Osteoblast (primary cell): ENCODE measurements at regions not wholly inside any gene's neighbourhood (a gene's known extent, or its start where the extent isn't known, plus 50 kb on each side); places are given as distances from the start of the nearest gene placed in this dataset.
A peak's percentile ranks its signal among the peaks of the same experiment; 100 is the strongest.

ENCODE experiments used
- DNase-seq: peaks from one replicate; pipeline ENCODE4 v3.0.0; 2011; ENCODE audit warnings: low spot score, mixed read lengths; ENCODE audit not compliant: insufficient read length; ENCODE audit errors: missing footprints
- H2AFZ ChIP-seq: 2 replicates; pipeline ENCODE4 v1.6.0; 2011; ENCODE audit warnings: mild to moderate bottlenecking, low read length
- H3K27ac ChIP-seq: 2 replicates; pipeline ENCODE4 v1.5.1; 2011; ENCODE audit warnings: mild to moderate bottlenecking, low read depth, low read length, moderate library complexity
- H3K27me3 ChIP-seq: 2 replicates; pipeline ENCODE4 v1.6.0; 2012; ENCODE audit warnings: mild to moderate bottlenecking, control low read depth, inconsistent platforms, low read length, moderate library complexity; ENCODE audit not compliant: insufficient read depth
- H3K36me3 ChIP-seq: 2 replicates; pipeline ENCODE4 v1.5.1; 2011; ENCODE audit warnings: mild to moderate bottlenecking, low read length, control low read depth, moderate library complexity; ENCODE audit not compliant: insufficient read depth
- H3K4me1 ChIP-seq: 2 replicates; pipeline ENCODE4 v1.5.1; 2011; ENCODE audit warnings: mild to moderate bottlenecking, low read length, control low read depth, moderate library complexity; ENCODE audit not compliant: insufficient read depth
- H3K4me2 ChIP-seq: 2 replicates; pipeline ENCODE4 v1.6.0; 2011; ENCODE audit warnings: mild to moderate bottlenecking, low read length; ENCODE audit not compliant: insufficient read depth
- H3K4me3 ChIP-seq: fragments of 200-600 bp; sonication (generic); 3 replicates; pipeline ENCODE4 v1.5.1; 2012; ENCODE audit warnings: mild to moderate bottlenecking, low read length, inconsistent platforms; ENCODE audit not compliant: insufficient read depth
- H3K79me2 ChIP-seq: 2 replicates; pipeline ENCODE4 v1.6.0; 2012; ENCODE audit warnings: mild to moderate bottlenecking, low read length, control low read depth, inconsistent platforms; ENCODE audit not compliant: insufficient read depth
- H3K9me3 ChIP-seq: 2 replicates; pipeline ENCODE4 v1.5.1; 2011; ENCODE audit warnings: low read depth, low read length, control low read depth
- H4K20me1 ChIP-seq: 2 replicates; pipeline ENCODE4 v1.6.0; 2012; ENCODE audit warnings: mild to moderate bottlenecking, low read length, control low read depth; ENCODE audit not compliant: insufficient read depth
- TF ChIP-seq, protein P1 (sequence below): IDR thresholded peaks from 2 replicates; pipeline ENCODE4 v1.5.1; 2011; ENCODE audit warnings: mild to moderate bottlenecking, low read depth, low read length, moderate library complexity; ENCODE audit errors: extremely low read depth

DNA sequence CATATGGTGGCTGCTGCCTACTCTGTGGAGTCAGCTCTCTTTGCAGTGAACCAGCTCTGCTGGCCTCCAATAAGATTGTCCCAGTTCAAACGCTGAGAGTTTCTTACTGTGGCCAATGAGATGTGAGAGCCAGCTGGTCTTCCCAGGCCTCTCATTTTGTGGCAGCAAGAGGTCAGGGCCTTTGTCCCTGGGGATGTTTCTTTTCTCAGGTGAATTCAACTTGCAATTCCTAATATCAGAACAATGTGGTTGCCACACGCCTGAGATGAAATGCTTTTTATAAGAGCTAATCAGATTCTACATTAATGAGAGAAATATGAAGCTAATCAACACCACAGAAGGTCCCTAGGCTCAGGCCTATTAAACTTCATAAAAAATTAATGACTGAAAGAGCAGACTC, 660.1 kb upstream of the CAMK1G start:
- Histone ChIP-seq H3K4me1 (no peaks in the 10 kb centered on the region), H3K27me3 (no peaks in the 10 kb centered on the region), H3K36me3 (no peaks in the 10 kb centered on the region), H3K27ac (no peak overlapping the region), H3K9me3 (no peaks in the 10 kb centered on the region), H3K4me2 (no peak overlapping the region), H3K79me2 (no peaks in the 10 kb centered on the region), H2AFZ (no peak overlapping the region), H3K4me3 (no peak overlapping the region), H4K20me1 (no peaks in the 10 kb centered on the region)
- TF ChIP-seq, protein P1, sequence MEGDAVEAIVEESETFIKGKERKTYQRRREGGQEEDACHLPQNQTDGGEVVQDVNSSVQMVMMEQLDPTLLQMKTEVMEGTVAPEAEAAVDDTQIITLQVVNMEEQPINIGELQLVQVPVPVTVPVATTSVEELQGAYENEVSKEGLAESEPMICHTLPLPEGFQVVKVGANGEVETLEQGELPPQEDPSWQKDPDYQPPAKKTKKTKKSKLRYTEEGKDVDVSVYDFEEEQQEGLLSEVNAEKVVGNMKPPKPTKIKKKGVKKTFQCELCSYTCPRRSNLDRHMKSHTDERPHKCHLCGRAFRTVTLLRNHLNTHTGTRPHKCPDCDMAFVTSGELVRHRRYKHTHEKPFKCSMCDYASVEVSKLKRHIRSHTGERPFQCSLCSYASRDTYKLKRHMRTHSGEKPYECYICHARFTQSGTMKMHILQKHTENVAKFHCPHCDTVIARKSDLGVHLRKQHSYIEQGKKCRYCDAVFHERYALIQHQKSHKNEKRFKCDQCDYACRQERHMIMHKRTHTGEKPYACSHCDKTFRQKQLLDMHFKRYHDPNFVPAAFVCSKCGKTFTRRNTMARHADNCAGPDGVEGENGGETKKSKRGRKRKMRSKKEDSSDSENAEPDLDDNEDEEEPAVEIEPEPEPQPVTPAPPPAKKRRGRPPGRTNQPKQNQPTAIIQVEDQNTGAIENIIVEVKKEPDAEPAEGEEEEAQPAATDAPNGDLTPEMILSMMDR: no peak
- no peak for DNase-seq

DNA sequence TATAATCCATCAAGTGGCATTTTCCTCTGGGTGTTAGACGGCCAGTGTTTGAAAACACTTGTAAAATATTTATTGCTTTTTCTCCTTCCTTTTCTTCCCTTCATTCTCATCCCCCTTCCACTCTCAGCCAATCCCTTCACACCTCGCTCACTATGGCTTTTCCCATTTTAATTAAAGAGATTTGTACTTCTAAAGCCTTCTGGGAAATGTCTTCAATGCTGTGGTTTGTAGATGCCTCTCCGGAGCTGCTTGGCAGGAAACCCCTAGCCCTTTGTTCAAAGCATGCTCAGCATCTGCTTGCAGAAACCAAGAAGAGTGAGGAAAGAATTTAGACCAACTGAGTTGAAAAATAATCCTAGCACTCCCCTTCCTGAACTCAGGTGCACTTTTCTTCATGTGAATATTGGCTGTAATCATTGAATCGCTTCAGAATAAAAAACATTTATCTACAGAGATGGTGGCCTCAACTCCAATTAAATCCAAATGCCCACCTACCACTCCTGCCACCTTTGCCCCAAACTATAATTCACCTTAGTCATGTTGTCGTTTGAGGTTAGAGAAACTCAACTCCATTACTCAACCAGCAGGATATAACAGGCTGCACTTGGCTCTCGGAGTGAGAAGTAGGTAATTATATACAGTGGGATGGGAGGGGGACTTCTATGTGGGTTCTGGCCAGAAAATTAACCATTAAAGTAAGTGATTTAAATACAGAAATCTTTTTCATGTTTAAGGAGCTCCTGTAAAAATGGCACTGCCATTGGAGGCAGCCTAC, 659.4 kb upstream of the CAMK1G start:
- Histone ChIP-seq H3K36me3 (no peaks in the 10 kb centered on the region), H2AFZ (no peak overlapping the region), H3K4me2 (no peak overlapping the region), H3K27me3 (no peaks in the 10 kb centered on the region), H3K27ac (no peak overlapping the region), H3K9me3 (no peaks in the 10 kb centered on the region), H3K79me2 (no peaks in the 10 kb centered on the region), H3K4me1 (no peaks in the 10 kb centered on the region), H4K20me1 (no peaks in the 10 kb centered on the region), H3K4me3 (no peak overlapping the region)
- TF ChIP-seq, protein P1: no peak
- DNase-seq: peak; percentile 13

DNA sequence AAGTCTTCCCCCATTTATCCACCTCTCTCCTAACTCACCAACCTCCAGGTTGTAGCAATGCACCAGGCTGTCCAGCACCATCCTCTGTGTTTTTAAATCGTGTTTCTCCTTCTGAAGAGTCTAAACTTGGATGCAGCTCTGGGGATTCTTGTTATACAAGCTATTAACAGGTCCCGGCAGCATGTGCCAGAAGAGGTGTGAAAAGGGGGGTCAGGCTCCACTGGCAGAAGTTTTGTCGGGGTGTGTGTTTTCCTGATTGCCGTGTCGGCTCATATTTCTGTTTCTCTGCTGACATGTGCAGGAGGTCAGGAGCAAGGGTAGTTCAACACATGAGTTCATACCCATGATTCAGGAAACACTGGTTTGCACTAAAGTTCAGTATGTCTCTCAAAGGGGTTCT, 658.6 kb upstream of the CAMK1G start:
- Histone ChIP-seq H3K27me3 (no peaks in the 10 kb centered on the region), H3K79me2 (no peaks in the 10 kb centered on the region), H3K4me3 (no peak overlapping the region), H2AFZ (no peak overlapping the region), H3K4me1 (no peaks in the 10 kb centered on the region), H3K36me3 (no peaks in the 10 kb centered on the region), H4K20me1 (no peaks in the 10 kb centered on the region), H3K4me2 (no peak overlapping the region), H3K9me3 (no peaks in the 10 kb centered on the region), H3K27ac (no peak overlapping the region)
- no peak for DNase-seq
- TF ChIP-seq, protein P1: no peak

DNA sequence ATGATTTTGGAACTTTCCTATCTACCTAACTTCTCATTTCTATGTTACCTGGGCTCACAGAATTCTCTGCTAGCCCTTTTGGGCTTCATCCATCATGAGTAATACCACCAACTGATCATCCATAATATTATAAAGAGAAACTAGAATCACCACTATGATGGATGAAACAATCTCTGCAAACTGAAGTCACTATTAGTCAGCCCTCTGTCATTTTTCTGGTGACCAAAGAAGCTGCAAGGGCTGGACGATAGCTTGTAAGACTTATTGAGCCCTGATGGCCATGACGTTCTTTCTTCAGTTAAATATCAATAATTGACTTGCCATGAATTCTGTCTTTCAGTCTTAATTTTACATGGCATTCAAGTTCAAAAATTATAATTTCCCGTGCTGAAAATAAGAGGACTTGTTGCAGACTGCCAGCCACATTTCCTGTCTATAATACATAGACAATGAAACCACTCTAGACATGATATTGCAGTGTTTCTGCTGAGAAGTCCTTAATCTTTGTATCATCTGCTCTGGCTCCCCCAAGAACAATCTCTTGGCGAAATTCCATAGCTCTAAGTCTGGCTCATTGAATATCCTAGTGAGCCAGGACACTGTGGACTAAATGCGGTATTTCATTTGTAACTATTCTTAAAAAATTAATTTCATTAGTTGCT, 655.0 kb upstream of the CAMK1G start:
- Histone ChIP-seq H2AFZ (no peak overlapping the region), H3K4me3 (no peak overlapping the region), H3K27ac (no peak overlapping the region), H3K9me3 (no peaks in the 10 kb centered on the region), H3K36me3 (no peaks in the 10 kb centered on the region), H3K79me2 (no peaks in the 10 kb centered on the region), H4K20me1 (no peaks in the 10 kb centered on the region), H3K4me2 (no peak overlapping the region), H3K27me3 (no peaks in the 10 kb centered on the region), H3K4me1 (no peaks in the 10 kb centered on the region)
- TF ChIP-seq, protein P1: no peak
- no peak for DNase-seq
